ENCODE measurements at regions not wholly inside any gene's neighbourhood (a gene's known extent, or its start where the extent isn't known, plus 50 kb on each side); places are given as distances from the start of the nearest gene placed in this dataset.

DNA sequence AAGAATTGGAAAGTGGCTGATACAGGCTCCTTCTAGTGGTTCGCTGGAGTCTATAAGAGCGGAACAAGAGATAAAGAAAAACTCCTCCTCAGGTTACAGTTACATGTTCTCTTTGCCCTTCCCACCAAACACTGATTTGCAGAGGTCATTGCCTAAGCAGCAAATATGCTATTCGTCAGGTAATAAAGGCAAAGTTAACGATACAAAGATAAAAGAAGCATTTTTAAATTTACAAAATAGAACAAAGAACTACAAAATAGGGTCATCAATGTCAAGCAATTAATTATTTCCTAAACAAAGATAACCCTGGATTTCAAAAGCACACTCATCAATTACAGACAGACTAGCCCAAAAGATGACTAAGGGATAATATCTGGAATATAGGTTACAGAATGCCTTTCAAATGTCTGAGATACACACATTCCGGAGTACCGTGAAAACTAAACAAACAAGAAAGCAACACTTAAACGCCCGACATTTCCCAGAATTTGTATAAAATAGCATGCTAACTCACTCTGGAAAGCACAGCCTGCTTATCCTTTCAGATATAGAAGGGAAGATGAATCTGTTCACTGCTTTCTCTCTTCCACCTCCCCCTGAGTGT, 186.4 kb downstream of the MREG start (continued):
- TF ChIP-seq, protein P1, sequence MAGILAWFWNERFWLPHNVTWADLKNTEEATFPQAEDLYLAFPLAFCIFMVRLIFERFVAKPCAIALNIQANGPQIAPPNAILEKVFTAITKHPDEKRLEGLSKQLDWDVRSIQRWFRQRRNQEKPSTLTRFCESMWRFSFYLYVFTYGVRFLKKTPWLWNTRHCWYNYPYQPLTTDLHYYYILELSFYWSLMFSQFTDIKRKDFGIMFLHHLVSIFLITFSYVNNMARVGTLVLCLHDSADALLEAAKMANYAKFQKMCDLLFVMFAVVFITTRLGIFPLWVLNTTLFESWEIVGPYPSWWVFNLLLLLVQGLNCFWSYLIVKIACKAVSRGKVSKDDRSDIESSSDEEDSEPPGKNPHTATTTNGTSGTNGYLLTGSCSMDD (CRISPR knock-in tag; IDR thresholded peaks at IDR 0.05) = no peak
- TF ChIP-seq ZMYM4 (CRISPR knock-in tag; IDR thresholded peaks at IDR 0.05) (peak; percentile 47; the same call in 1 of the 2 replicates), GFI1 (CRISPR knock-in tag; IDR thresholded peaks at IDR 0.05; ENCODE audit: borderline replicate concordance) (peak; percentile 94), PCBP2 (optimal IDR thresholded peaks at IDR 0.05; ENCODE audit: low read depth, low read length, poor library complexity, severe bottlenecking) (no peak), ZNF431 (CRISPR knock-in tag; IDR thresholded peaks at IDR 0.05; ENCODE audit: borderline replicate concordance, low read depth) (no peak), ARNT2 (CRISPR knock-in tag; IDR thresholded peaks at IDR 0.05; ENCODE audit: low read depth) (no peak), PHF21A (CRISPR knock-in tag; IDR thresholded peaks at IDR 0.05) (peak; percentile 68), ZC3H13 (CRISPR knock-in tag; IDR thresholded peaks at IDR 0.05) (no peak), HMG20A (CRISPR knock-in tag; IDR thresholded peaks at IDR 0.05; ENCODE audit: borderline replicate concordance) (0 out of 2 replicates have a peak, but pooled peaks have one; percentile 14), ZSCAN21 (CRISPR knock-in tag; IDR thresholded peaks at IDR 0.05; ENCODE audit: borderline replicate concordance) (no peak), ZFY (CRISPR knock-in tag; IDR thresholded peaks at IDR 0.05) (0 out of 2 replicates have a peak, but pooled peaks have one; percentile 4), ZNF788 (CRISPR knock-in tag; IDR thresholded peaks at IDR 0.05; ENCODE audit: borderline replicate concordance) (no peak), MAFF (IDR thresholded peaks at IDR 0.05; ENCODE audit: low read depth, low read length) (peak; percentile 89), ZNF878 (CRISPR knock-in tag; IDR thresholded peaks at IDR 0.05) (peak; percentile 37; the same call in 1 of the 2 replicates), TOPORS (CRISPR knock-in tag; IDR thresholded peaks at IDR 0.05) (no peak), SKI (IDR thresholded peaks at IDR 0.05; ENCODE audit: partially characterized antibody) (peak; percentile 63), ZFP82 (CRISPR knock-in tag; IDR thresholded peaks at IDR 0.05; ENCODE audit: borderline replicate concordance) (no peak), YEATS2 (CRISPR knock-in tag; IDR thresholded peaks at IDR 0.05; ENCODE audit: borderline replicate concordance) (no peak), EP300 (IDR thresholded peaks at IDR 0.05; ENCODE audit: low read depth in 2 of 2, low read length in 2 of 2) (peak in 1 of 2 experiments; percentile 76; a peak in 2 of 4 replicates), EP300 (CRISPR knock-in tag; IDR thresholded peaks at IDR 0.05; ENCODE audit: borderline replicate concordance) (no peak; the same call in 1 of the 2 replicates), ZNF430 (CRISPR knock-in tag; IDR thresholded peaks at IDR 0.05) (0 out of 2 replicates have a peak, but pooled peaks have one; percentile 19), NCOR1 (IDR thresholded peaks at IDR 0.05; ENCODE audit: borderline replicate concordance, low read length) (peak; percentile 80; the same call in 1 of the 2 replicates), CREM (IDR thresholded peaks at IDR 0.05) (peak; percentile 56), CREM (CRISPR knock-in tag; IDR thresholded peaks at IDR 0.05) (no peak), ASH2L (IDR thresholded peaks at IDR 0.05; ENCODE audit: insufficient read length, low read depth, low read length) (peak; percentile 63), HNRNPK (IDR thresholded peaks at IDR 0.05; ENCODE audit: low read depth, low read length, poor library complexity, severe bottlenecking) (no peak), AGO2 (optimal IDR thresholded peaks at IDR 0.05; ENCODE audit: low read depth, low read length) (no peak), ZNF292 (CRISPR knock-in tag; IDR thresholded peaks at IDR 0.05; ENCODE audit: borderline replicate concordance, low read depth) (no peak)
- TF ChIP-seq, protein P2, sequence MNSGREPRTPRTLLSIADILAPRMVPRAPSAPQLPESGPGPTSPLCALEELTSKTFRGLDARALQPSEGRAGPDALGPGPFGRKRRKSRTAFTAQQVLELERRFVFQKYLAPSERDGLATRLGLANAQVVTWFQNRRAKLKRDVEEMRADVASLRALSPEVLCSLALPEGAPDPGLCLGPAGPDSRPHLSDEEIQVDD (CRISPR knock-in tag; IDR thresholded peaks at IDR 0.05; ENCODE audit: borderline replicate concordance) = no peak
- TF ChIP-seq, protein P3, sequence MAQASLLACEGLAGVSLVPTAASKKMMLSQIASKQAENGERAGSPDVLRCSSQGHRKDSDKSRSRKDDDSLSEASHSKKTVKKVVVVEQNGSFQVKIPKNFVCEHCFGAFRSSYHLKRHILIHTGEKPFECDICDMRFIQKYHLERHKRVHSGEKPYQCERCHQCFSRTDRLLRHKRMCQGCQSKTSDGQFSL (CRISPR knock-in tag; IDR thresholded peaks at IDR 0.05) = no peak

All from HepG2 (cell line).